NCI-H69 (cell line): ENCODE measurements at regions not wholly inside any gene's neighbourhood (a gene's known extent, or its start where the extent isn't known, plus 50 kb on each side); places are given as distances from the start of the nearest gene placed in this dataset.
A peak's percentile ranks its signal among the peaks of the same experiment; 100 is the strongest.

Experiments used
- DNase-seq: peaks from one replicate; lab custom pipeline; 2025; lab: John Stamatoyannopoulos, UW

DNA sequence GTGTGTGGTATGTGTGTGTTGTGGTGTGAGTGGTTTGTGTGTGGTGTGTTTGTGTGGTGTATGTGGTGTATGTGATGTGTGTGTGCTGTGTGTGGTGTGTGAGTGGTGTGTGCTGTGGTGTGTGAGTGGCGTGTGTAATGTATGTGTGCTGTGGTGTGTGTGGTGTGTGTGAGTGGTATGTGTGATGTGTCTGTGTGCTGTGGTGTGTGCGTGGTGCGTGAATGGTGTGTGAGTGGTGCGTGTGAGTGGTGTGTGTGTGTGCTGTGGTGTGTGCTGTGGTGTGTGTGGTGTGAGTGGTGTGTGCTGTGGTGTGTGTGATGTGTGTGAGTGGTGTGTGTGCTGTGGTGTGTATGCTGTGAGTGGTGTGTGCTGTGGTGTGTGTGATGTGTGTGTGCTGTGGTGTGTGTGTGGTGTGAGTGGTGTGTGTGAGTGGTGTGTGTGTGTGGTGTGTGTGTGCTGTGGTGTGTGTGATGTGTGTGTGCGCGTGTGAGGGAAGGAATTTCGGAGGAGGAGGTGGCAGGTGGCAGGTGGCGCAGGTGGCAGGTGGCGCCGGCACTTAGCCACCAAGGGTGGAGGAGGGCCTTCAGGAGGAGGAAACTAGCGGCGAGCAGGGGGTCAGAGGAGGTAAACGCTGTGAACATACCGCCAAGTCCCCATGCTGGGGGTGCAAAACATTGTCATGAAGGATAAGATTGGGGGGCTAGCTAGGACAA, 191.8 kb downstream of the MELK start:
- peak; percentile 88 for DNase-seq

- DNase-seq: no peak
These were observed 192.3 kb downstream of the MELK start for GRCh38 chr9:36765077-36765390.

GRCh38 chr9:36765468-36766341, 193.0 kb downstream of the MELK start:
- DNase-seq: peak; percentile 100

DNA sequence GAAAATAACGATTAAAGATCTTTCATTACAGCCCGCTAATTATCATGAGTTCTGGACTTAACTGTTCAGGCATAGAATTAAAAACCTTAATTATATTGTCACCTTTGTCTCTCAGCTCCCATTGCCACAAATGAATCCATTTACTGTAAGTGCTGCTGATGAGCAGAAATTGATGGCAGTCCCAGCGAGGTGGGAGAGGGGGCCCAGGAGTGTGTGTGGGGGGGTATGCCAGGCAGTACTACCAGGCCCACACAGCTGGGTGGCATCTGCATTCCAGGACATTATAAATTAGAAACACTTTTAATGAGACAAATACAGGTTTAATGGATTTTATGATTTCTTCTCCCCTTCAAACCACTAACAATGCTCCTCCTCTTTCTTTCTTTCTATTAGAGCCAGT, 196.0 kb downstream of the MELK start:
- DNase-seq: no peak

DNA sequence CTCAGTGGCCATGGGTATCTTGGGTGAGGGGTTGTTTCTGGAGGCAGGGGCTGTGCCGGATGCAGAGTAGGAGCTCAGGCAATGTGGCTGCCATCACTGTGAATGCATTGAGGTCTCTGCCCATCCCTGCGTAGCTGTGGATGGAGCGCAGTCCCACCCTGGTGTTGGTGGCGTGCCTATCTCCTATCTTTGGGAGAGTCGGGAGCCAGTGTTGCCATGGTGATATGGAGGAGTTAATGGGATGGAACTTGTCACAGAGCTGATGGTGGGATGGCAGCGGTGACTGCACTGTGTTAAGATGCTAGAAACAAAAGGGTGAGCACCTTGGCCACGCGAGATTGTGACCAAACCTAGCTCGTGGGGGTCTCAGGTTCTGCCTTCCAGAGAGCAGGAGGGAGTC, 197.3 kb downstream of the MELK start:
- DNase-seq: no peak

DNA sequence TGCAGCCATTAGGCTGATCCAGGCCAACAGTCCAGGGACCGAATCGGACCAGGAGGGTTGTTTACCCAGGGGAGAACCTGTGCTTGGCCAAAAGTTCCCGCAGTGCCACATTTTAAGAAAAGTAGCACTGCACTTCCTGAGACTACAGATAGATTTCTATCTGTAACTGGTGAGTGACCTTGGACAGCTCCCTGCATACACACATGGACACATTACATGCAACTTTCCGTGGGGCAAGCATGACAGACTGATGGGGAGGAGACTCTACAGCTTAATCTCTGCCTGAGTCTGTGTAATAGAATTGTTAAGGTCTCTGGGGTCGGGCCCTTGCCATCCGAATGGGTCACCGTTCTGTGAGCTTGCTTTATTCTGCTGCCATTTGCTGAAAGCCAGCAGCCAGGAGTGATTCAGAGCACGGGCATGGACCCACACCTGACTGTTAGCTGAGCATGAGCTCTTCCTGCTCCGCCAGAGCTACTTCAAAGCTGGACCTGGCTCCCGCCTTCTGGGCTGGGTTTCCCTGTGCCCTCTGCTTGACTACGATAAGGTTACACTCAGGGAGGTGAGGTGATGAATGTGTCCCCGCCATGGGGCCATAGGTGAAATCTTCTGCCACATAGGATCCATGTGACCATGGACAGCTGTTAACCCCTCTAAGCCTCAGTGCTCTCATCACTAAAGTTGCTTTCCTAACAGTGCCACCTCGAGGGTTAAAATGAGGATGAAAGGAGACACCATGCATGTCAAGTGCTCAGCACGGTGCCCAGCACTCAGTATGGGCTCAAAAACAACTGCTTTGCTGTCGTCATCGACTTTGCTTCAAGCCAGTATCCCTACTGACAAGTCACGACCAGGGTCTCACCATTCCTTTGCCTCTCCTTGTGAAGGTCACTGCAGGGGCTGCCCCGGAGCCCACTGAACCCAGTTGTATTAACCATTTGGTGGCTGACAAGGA, 200.0 kb downstream of the MELK start:
- peak; percentile 58 for DNase-seq

GRCh38 chr9:36778682-36779081, 206.0 kb downstream of the MELK start:
- no peak for DNase-seq

GRCh38 chr9:36779582-36779981, 206.9 kb downstream of the MELK start:
- DNase-seq: no peak

DNA sequence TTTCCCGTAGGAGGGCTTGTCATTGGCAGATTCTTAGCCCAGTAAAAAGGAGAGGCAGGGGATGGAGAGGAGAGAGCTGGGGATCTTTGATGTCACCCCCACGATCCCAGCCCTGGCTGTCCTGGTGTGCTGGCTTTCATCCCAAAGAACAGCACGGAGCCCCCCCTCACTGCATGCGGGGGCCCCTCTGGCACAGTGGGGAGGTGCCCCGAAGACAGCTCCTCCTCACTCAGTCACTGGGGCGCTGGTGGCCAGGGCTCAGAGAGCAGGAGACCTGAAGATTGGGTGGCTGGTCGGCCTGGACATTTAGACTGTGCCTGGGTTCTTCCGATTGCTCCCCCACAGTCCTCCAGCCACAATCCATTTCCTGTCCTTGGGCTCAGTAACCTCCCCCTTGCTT, 207.5 kb downstream of the MELK start:
- no peak for DNase-seq

DNA sequence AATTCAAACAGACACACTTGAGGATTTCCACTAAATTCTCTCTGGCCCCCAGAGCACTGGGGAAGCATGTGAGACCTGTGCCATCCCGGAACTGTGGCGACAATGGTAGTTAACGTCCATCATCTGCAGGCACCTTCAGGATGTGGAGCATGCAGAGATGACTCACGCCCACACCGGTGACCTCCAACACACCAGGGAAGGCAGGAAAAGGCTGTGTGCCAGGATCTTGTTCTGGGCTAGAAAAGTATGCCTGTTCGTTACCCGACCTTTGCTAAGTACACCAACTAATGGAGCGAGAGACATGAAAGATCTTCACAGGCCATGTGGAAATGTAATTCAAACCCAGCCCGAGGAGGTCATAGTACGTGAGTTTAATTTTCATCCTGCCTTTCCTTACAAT, 208.8 kb downstream of the MELK start:
- peak; percentile 81 for DNase-seq
